ENCODE measurements at regions not wholly inside any gene's neighbourhood (a gene's known extent, or its start where the extent isn't known, plus 50 kb on each side); places are given as distances from the start of the nearest gene placed in this dataset.
"Not testable (repeated sequence)": the region's sequence is repeated elsewhere in the genome, so short reads cannot be mapped to it uniquely, and the experiment has no call there.

- Histone ChIP-seq H2AFZ (ENCODE audit: low read length) (no peak overlapping the region), H3K27ac (ENCODE audit: low read length) (no peak overlapping the region), H3K27me3 (ENCODE audit: low read length) (no peaks in the 10 kb centered on the region), H3K4me1 (ENCODE audit: insufficient read depth, low read length) (no peaks in the 10 kb centered on the region), H3K9ac (ENCODE audit: low read length) (no peak overlapping the region), H3K36me3 (ENCODE audit: low read depth, low read length) (no peaks in the 10 kb centered on the region), H3K4me2 (ENCODE audit: low read length) (no peak overlapping the region), H3K4me3 (ENCODE audit: low read length) (no peak overlapping the region), H3K9me3 (ENCODE audit: low read length) (no peaks in the 10 kb centered on the region), H3K79me2 (ENCODE audit: low read length) (no peaks in the 10 kb centered on the region), H3K9me2 (replicated peaks; ENCODE audit: low read length) (no peaks in the 10 kb centered on the region), H3F3A (ENCODE audit: low read length, unreplicated experiment) (no peaks in the 10 kb centered on the region), H4K20me1 (ENCODE audit: low read length) (no peaks in the 10 kb centered on the region)
- intact Hi-C loops (cut with micrococcal nuclease), result no loop called here
- no peak for DNase-seq
- no TSS peak for BruUV-seq (replicated peaks)
- POLR2A ChIA-PET (ENCODE audit: unreplicated experiment), result no interaction called here
- TF ChIP-seq CTCF (conservative IDR thresholded peaks at IDR 0.05; ENCODE audit: low read depth, low read length) (no peak), EZH2 (IDR thresholded peaks at IDR 0.05; ENCODE audit: low read length, unreplicated experiment) (no peak), EZH2phosphoT487 (IDR thresholded peaks at IDR 0.05; ENCODE audit: borderline replicate concordance, low read length) (no peak)
- CTCF ChIA-PET, result no interaction called here
- ATAC-seq, result no peak
These were observed 729.3 kb upstream of the AUTS2 start for GRCh38 chr7:68868978-68869377.

- ATAC-seq, result no peak
- no TSS peak for BruUV-seq (replicated peaks)
- H3K36me3 ChIP-seq (ENCODE audit: low read depth, low read length), result no peaks in the 10 kb centered on the region
- no peaks in the 10 kb centered on the region for H4K20me1 ChIP-seq (ENCODE audit: low read length)
- POLR2A ChIA-PET (ENCODE audit: unreplicated experiment), result no interaction called here
- no peak for DNase-seq
- no peaks in the 10 kb centered on the region for H3K9me2 ChIP-seq (replicated peaks; ENCODE audit: low read length)
- CTCF ChIA-PET, result no interaction called here
- no peak overlapping the region for H3K27ac ChIP-seq (ENCODE audit: low read length)
- no peaks in the 10 kb centered on the region for H3K79me2 ChIP-seq (ENCODE audit: low read length)
- no peak overlapping the region for H3K4me2 ChIP-seq (ENCODE audit: low read length)
- peaks cover 15% of the 10 kb centered on the region; the same call in 1 of the 2 replicates for H3K9me3 ChIP-seq (ENCODE audit: low read length)
- no peak overlapping the region for H3K4me3 ChIP-seq (ENCODE audit: low read length)
- H2AFZ ChIP-seq (ENCODE audit: low read length), result no peak overlapping the region
- no peaks in the 10 kb centered on the region for H3K27me3 ChIP-seq (ENCODE audit: low read length)
- no peak for TF ChIP-seq CTCF (conservative IDR thresholded peaks at IDR 0.05; ENCODE audit: low read depth, low read length)
- no peak for TF ChIP-seq EZH2 (IDR thresholded peaks at IDR 0.05; ENCODE audit: low read length, unreplicated experiment)
- TF ChIP-seq EZH2phosphoT487 (IDR thresholded peaks at IDR 0.05; ENCODE audit: borderline replicate concordance, low read length), result no peak
- no peak overlapping the region for H3K9ac ChIP-seq (ENCODE audit: low read length)
- H3K4me1 ChIP-seq (ENCODE audit: insufficient read depth, low read length), result no peaks in the 10 kb centered on the region
- no peaks in the 10 kb centered on the region for H3F3A ChIP-seq (ENCODE audit: low read length, unreplicated experiment)
- intact Hi-C loops (cut with micrococcal nuclease), result no loop called here
These were observed 724.7 kb upstream of the AUTS2 start for GRCh38 chr7:68873616-68874015.

- no peak for DNase-seq
- BruUV-seq (replicated peaks), result no TSS peak
- H3K79me2 ChIP-seq (ENCODE audit: low read length), result no peaks in the 10 kb centered on the region
- no peaks in the 10 kb centered on the region for H4K20me1 ChIP-seq (ENCODE audit: low read length)
- no peak overlapping the region for H3K4me3 ChIP-seq (ENCODE audit: low read length)
- ATAC-seq, result no peak
- no peak overlapping the region for H3K27ac ChIP-seq (ENCODE audit: low read length)
- no peaks in the 10 kb centered on the region for H3K9me2 ChIP-seq (replicated peaks; ENCODE audit: low read length)
- H3K27me3 ChIP-seq (ENCODE audit: low read length), result no peaks in the 10 kb centered on the region
- peaks cover 15% of the 10 kb centered on the region; the same call in 1 of the 2 replicates for H3K9me3 ChIP-seq (ENCODE audit: low read length)
- H3K4me1 ChIP-seq (ENCODE audit: insufficient read depth, low read length), result no peaks in the 10 kb centered on the region
- TF ChIP-seq EZH2phosphoT487 (IDR thresholded peaks at IDR 0.05; ENCODE audit: borderline replicate concordance, low read length), result no peak
- no peak for TF ChIP-seq CTCF (conservative IDR thresholded peaks at IDR 0.05; ENCODE audit: low read depth, low read length)
- TF ChIP-seq EZH2 (IDR thresholded peaks at IDR 0.05; ENCODE audit: low read length, unreplicated experiment), result no peak
- ChIA-PET POLR2A (ENCODE audit: unreplicated experiment) (no interaction called here), CTCF (no interaction called here)
- intact Hi-C loops (cut with micrococcal nuclease), result no loop called here
- H3K36me3 ChIP-seq (ENCODE audit: low read depth, low read length), result no peaks in the 10 kb centered on the region
- no peak overlapping the region for H3K9ac ChIP-seq (ENCODE audit: low read length)
- H3K4me2 ChIP-seq (ENCODE audit: low read length), result no peak overlapping the region
- no peaks in the 10 kb centered on the region for H3F3A ChIP-seq (ENCODE audit: low read length, unreplicated experiment)
- H2AFZ ChIP-seq (ENCODE audit: low read length), result no peak overlapping the region
These were observed 722.4 kb upstream of the AUTS2 start for GRCh38 chr7:68875857-68876256.

- H3K27me3 ChIP-seq (ENCODE audit: low read length); H3K9ac ChIP-seq (ENCODE audit: low read length); H3K4me1 ChIP-seq (ENCODE audit: insufficient read depth, low read length); H3K4me3 ChIP-seq (ENCODE audit: low read length); intact Hi-C loops (cut with micrococcal nuclease); BruUV-seq (replicated peaks); H3K9me2 ChIP-seq (replicated peaks; ENCODE audit: low read length); H3K36me3 ChIP-seq (ENCODE audit: low read depth, low read length); H3K27ac ChIP-seq (ENCODE audit: low read length); DNase-seq; H2AFZ ChIP-seq (ENCODE audit: low read length); ATAC-seq; CTCF ChIA-PET; H3F3A ChIP-seq (ENCODE audit: low read length, unreplicated experiment); H3K9me3 ChIP-seq (ENCODE audit: low read length); H3K4me2 ChIP-seq (ENCODE audit: low read length); H4K20me1 ChIP-seq (ENCODE audit: low read length); H3K79me2 ChIP-seq (ENCODE audit: low read length); POLR2A ChIA-PET (ENCODE audit: unreplicated experiment): not testable (repeated sequence)
These were observed 711.2 kb upstream of the AUTS2 start for GRCh38 chr7:68887116-68887515.
